ENCODE measurements at regions not wholly inside any gene's neighbourhood (a gene's known extent, or its start where the extent isn't known, plus 50 kb on each side); places are given as distances from the start of the nearest gene placed in this dataset.

GRCh38 chr1:199877526-199878384 lies 149.8 kb upstream of the NR5A2 start:
- no peaks in the 10 kb centered on the region for H4K20me1 ChIP-seq (ENCODE audit: insufficient read depth, low read length)
- no peaks in the 10 kb centered on the region for H3K9me2 ChIP-seq (ENCODE audit: low read depth, low read length)
- TF ChIP-seq, protein P1, sequence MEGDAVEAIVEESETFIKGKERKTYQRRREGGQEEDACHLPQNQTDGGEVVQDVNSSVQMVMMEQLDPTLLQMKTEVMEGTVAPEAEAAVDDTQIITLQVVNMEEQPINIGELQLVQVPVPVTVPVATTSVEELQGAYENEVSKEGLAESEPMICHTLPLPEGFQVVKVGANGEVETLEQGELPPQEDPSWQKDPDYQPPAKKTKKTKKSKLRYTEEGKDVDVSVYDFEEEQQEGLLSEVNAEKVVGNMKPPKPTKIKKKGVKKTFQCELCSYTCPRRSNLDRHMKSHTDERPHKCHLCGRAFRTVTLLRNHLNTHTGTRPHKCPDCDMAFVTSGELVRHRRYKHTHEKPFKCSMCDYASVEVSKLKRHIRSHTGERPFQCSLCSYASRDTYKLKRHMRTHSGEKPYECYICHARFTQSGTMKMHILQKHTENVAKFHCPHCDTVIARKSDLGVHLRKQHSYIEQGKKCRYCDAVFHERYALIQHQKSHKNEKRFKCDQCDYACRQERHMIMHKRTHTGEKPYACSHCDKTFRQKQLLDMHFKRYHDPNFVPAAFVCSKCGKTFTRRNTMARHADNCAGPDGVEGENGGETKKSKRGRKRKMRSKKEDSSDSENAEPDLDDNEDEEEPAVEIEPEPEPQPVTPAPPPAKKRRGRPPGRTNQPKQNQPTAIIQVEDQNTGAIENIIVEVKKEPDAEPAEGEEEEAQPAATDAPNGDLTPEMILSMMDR (IDR thresholded peaks at IDR 0.05; ENCODE audit: low read length), result no peak
- TF ChIP-seq EZH2 (IDR thresholded peaks at IDR 0.05; ENCODE audit: borderline replicate concordance, low read length), result no peak
- no peaks in the 10 kb centered on the region for H3F3A ChIP-seq (ENCODE audit: insufficient read depth, low read length)
- no peak overlapping the region for H3K27ac ChIP-seq (ENCODE audit: low read depth, low read length, poor library complexity, severe bottlenecking)
- no peak overlapping the region for H2AFZ ChIP-seq (ENCODE audit: low read length)
- H3K27me3 ChIP-seq (ENCODE audit: insufficient read depth, low read length), result no peaks in the 10 kb centered on the region
- H3K9ac ChIP-seq (ENCODE audit: low read length), result no peak overlapping the region
- no peak overlapping the region for H3K4me2 ChIP-seq (ENCODE audit: low read length)
- H3K4me3 ChIP-seq (ENCODE audit: low read depth, low read length, poor library complexity, severe bottlenecking), result no peak overlapping the region
- H3K4me1 ChIP-seq (ENCODE audit: insufficient read depth, low read length, severe bottlenecking), result peaks cover 4% of the 10 kb centered on the region
- no peaks in the 10 kb centered on the region for H3K36me3 ChIP-seq (ENCODE audit: insufficient read depth, low read length)
- H3K9me3 ChIP-seq (ENCODE audit: low read length), result no peaks in the 10 kb centered on the region
- H3K79me2 ChIP-seq (ENCODE audit: insufficient read depth, low read length), result no peaks in the 10 kb centered on the region

GRCh38 chr1:199878823-199879222 lies 148.7 kb upstream of the NR5A2 start:
- H3K4me3 ChIP-seq (ENCODE audit: low read depth, low read length, poor library complexity, severe bottlenecking), result no peak overlapping the region
- no peak overlapping the region for H2AFZ ChIP-seq (ENCODE audit: low read length)
- no peaks in the 10 kb centered on the region for H3K9me2 ChIP-seq (ENCODE audit: low read depth, low read length)
- H3K4me1 ChIP-seq (ENCODE audit: insufficient read depth, low read length, severe bottlenecking), result peaks cover 4% of the 10 kb centered on the region
- H3K79me2 ChIP-seq (ENCODE audit: insufficient read depth, low read length), result no peaks in the 10 kb centered on the region
- no peaks in the 10 kb centered on the region for H3K36me3 ChIP-seq (ENCODE audit: insufficient read depth, low read length)
- no peak overlapping the region for H3K4me2 ChIP-seq (ENCODE audit: low read length)
- H3K9me3 ChIP-seq (ENCODE audit: low read length), result no peaks in the 10 kb centered on the region
- no peak overlapping the region for H3K27ac ChIP-seq (ENCODE audit: low read depth, low read length, poor library complexity, severe bottlenecking)
- H4K20me1 ChIP-seq (ENCODE audit: insufficient read depth, low read length), result no peaks in the 10 kb centered on the region
- TF ChIP-seq EZH2 (IDR thresholded peaks at IDR 0.05; ENCODE audit: borderline replicate concordance, low read length), result no peak
- TF ChIP-seq, protein P1 (IDR thresholded peaks at IDR 0.05; ENCODE audit: low read length), result no peak
- no peaks in the 10 kb centered on the region for H3K27me3 ChIP-seq (ENCODE audit: insufficient read depth, low read length)
- H3K9ac ChIP-seq (ENCODE audit: low read length), result no peak overlapping the region
- H3F3A ChIP-seq (ENCODE audit: insufficient read depth, low read length), result no peaks in the 10 kb centered on the region

DNA sequence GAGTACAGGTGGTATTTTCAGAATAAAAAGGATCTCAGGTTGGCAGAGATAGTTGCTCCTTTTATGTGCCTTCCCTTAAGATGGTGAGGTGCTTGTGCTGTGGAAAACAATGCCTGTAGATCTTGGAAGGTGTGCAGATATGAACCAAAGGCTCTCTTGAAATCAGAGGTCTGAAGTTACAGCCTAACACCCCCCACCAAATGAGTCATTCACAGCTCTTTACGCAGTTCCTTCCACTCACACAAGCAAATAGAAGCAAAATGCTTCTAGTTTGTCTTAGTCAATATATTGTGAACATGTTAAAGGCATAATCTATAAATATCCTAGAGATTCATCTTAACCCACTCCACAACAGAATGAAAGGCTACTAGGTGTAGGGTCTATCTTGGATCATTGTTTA lies 128.9 kb upstream of the NR5A2 start:
- Histone ChIP-seq H3K4me1 (ENCODE audit: insufficient read depth, low read length, severe bottlenecking) (no peaks in the 10 kb centered on the region), H3K27me3 (ENCODE audit: insufficient read depth, low read length) (no peaks in the 10 kb centered on the region), H3K9ac (ENCODE audit: low read length) (no peak overlapping the region), H3K27ac (ENCODE audit: low read depth, low read length, poor library complexity, severe bottlenecking) (no peak overlapping the region), H4K20me1 (ENCODE audit: insufficient read depth, low read length) (no peaks in the 10 kb centered on the region), H3K4me2 (ENCODE audit: low read length) (no peak overlapping the region), H3K4me3 (ENCODE audit: low read depth, low read length, poor library complexity, severe bottlenecking) (no peak overlapping the region), H3F3A (ENCODE audit: insufficient read depth, low read length) (no peaks in the 10 kb centered on the region), H3K79me2 (ENCODE audit: insufficient read depth, low read length) (no peaks in the 10 kb centered on the region), H3K36me3 (ENCODE audit: insufficient read depth, low read length) (no peaks in the 10 kb centered on the region), H2AFZ (ENCODE audit: low read length) (no peak overlapping the region), H3K9me2 (ENCODE audit: low read depth, low read length) (no peaks in the 10 kb centered on the region), H3K9me3 (ENCODE audit: low read length) (no peaks in the 10 kb centered on the region)
- TF ChIP-seq EZH2 (IDR thresholded peaks at IDR 0.05; ENCODE audit: borderline replicate concordance, low read length), result no peak
- TF ChIP-seq, protein P1 (IDR thresholded peaks at IDR 0.05; ENCODE audit: low read length), result no peak

All from OCI-LY1 (cell line).